HepG2 (cell line): ENCODE measurements at regions not wholly inside any gene's neighbourhood (a gene's known extent, or its start where the extent isn't known, plus 50 kb on each side); places are given as distances from the start of the nearest gene placed in this dataset.

ENCODE experiments used
- ATAC-seq: fragments of 200-7000 bp; cut with Tn5 transposase; 3 replicates; pipeline ENCODE4 v1.9.1; 2020; ENCODE audit warnings: mild to moderate bottlenecking, moderate library complexity
- BruUV-seq: library from RNA; stranded (reverse); fragments of 400-500 nt; replicated peaks from 2 replicates; lab custom pipeline; 2021; lab: Mats Ljungman, UMichigan
- CTCF ChIA-PET: fragments of 300-600 bp; formaldehyde crosslinking; extraction: SDS; loops from one replicate; lab custom pipeline; 2021; ENCODE audit warnings: low total read pairs, inconsistent platforms, low intra/inter-chr PET ratio; lab: Yijun Ruan, JAX
- POLR2A ChIA-PET: fragments of 350-600 bp; sonication (Branson Sonifier 250); formaldehyde crosslinking; loops from one replicate; lab custom pipeline; 2020; ENCODE audit warnings: antibody characterized with exemption, inconsistent platforms; lab: Yijun Ruan, JAX
- DNase-seq: peaks from one replicate; pipeline ENCODE4 v3.0.0-alpha.2; 2015; ENCODE audit warnings: low spot score
- FAIRE-seq: peaks from 3 replicates; lab custom pipeline; 2011; peaks lifted over from hg19 to GRCh38; lab: Jason Lieb, UNC
- H2AFZ ChIP-seq: one replicate; pipeline ENCODE4 v1.6.1; 2011; ENCODE audit warnings: low read length, inconsistent platforms
- H3K27ac ChIP-seq: fragments of 300-600 bp; 3 replicates; pipeline ENCODE4 v1.8.0; 2011; ENCODE audit warnings: mixed run types, mild to moderate bottlenecking, mixed read lengths, low read length, inconsistent platforms; ENCODE audit not compliant: insufficient read depth; ENCODE audit errors: extremely low read length
- H3K27me3 ChIP-seq, 2 experiments: fragments of 200-600 bp in 1 of 2; 2 replicates in 1 of 2; 3 replicates in 1 of 2; pipeline versions ENCODE4 v1.6.0 to v1.8.0; 2011; ENCODE audit warnings: low read length in 2 of 2, mild to moderate bottlenecking in 2 of 2, moderate library complexity in 2 of 2, inconsistent platforms in 1 of 2; ENCODE audit not compliant: insufficient read depth in 2 of 2, control insufficient read depth in 1 of 2
- H3K36me3 ChIP-seq, 2 experiments: fragments of 200-600 bp in 1 of 2; replicated peaks in 1 of 2; 2 replicates in 1 of 2; 3 replicates in 1 of 2; pipeline versions ENCODE4 v1.5.1 to v1.8.0; 2011; ENCODE audit warnings: low read length in 2 of 2, inconsistent platforms in 1 of 2; ENCODE audit not compliant: insufficient read depth in 2 of 2, control insufficient read depth in 1 of 2
- H3K4me1 ChIP-seq: 2 replicates; pipeline ENCODE4 v1.5.1; 2012; ENCODE audit warnings: low read length, inconsistent platforms; ENCODE audit not compliant: insufficient read depth
- H3K4me2 ChIP-seq: 2 replicates; pipeline ENCODE4 v1.6.0; 2011; ENCODE audit warnings: low read depth, low read length, inconsistent platforms
- H3K4me3 ChIP-seq, 3 experiments: fragments of 200-600 bp in 1 of 3; sonication (generic), shearing (Covaris generic) in 1 of 3; replicated peaks in 1 of 3; 2 replicates each; pipeline ENCODE4 v1.5.1; 2011 to 2016; ENCODE audit warnings: low read length in 3 of 3, inconsistent platforms in 2 of 3, low read depth in 2 of 3, mild to moderate bottlenecking in 2 of 3, control low read depth in 1 of 3, mixed read lengths in 1 of 3; ENCODE audit not compliant: insufficient read depth in 1 of 3
- H3K79me2 ChIP-seq: one replicate; pipeline ENCODE4 v1.6.1; 2011; ENCODE audit warnings: low read length, inconsistent platforms; ENCODE audit not compliant: insufficient read depth
- H3K9ac ChIP-seq: 2 replicates; pipeline ENCODE4 v1.6.0; 2011; ENCODE audit warnings: mild to moderate bottlenecking, low read depth, low read length, inconsistent platforms; ENCODE audit not compliant: insufficient read depth
- H3K9me3 ChIP-seq: 2 replicates; pipeline ENCODE4 v1.5.1; 2012; ENCODE audit warnings: mild to moderate bottlenecking, low read length
- H4K20me1 ChIP-seq: 2 replicates; pipeline ENCODE4 v1.6.0; 2011; ENCODE audit warnings: inconsistent platforms, mild to moderate bottlenecking, low read length, moderate library complexity; ENCODE audit not compliant: insufficient read depth
- LBX2 ChIP-seq: sonication (generic); formaldehyde crosslinking; IDR thresholded peaks from 2 replicates; pipeline ENCODE4 v1.5.0; 2020; ENCODE audit warnings: missing genetic modification reagents, mild to moderate bottlenecking, borderline replicate concordance
- RARG ChIP-seq: sonication (generic); formaldehyde crosslinking; IDR thresholded peaks from 2 replicates; pipeline ENCODE4 v1.4.0; 2020; ENCODE audit warnings: low read depth, mild to moderate bottlenecking, missing genetic modification reagents
- YY1 ChIP-seq: IDR thresholded peaks from 2 replicates; pipeline ENCODE4 v1.6.1; 2011; ENCODE audit warnings: low read length, low read depth, moderate library complexity, mild to moderate bottlenecking; ENCODE audit not compliant: insufficient read depth, insufficient replicate concordance
- ZBTB3 ChIP-seq: sonication (generic); formaldehyde crosslinking; IDR thresholded peaks from 2 replicates; pipeline ENCODE4 v1.4.0; 2020; ENCODE audit warnings: low read depth, mild to moderate bottlenecking, moderate library complexity, missing genetic modification reagents, borderline replicate concordance
- ZNF282 ChIP-seq: fragments of 450-650 bp; IDR thresholded peaks from 2 replicates; pipeline ENCODE4 v1.6.1; 2018; ENCODE audit not compliant: partially characterized antibody
- ZNF296 ChIP-seq: sonication (generic); formaldehyde crosslinking; conservative IDR thresholded peaks from 2 replicates; pipeline ENCODE4 v1.5.0; 2020; ENCODE audit warnings: mild to moderate bottlenecking, missing genetic modification reagents
- ZNF547 ChIP-seq: sonication (generic); formaldehyde crosslinking; IDR thresholded peaks from 2 replicates; pipeline ENCODE4 v1.5.1; 2020; ENCODE audit warnings: mild to moderate bottlenecking, missing genetic modification reagents
- ZSCAN9 ChIP-seq: IDR thresholded peaks from 2 replicates; pipeline ENCODE4 v1.6.1; 2016; ENCODE audit warnings: borderline replicate concordance
- WGBS: methylation state at CpG from one replicate; pipeline ENCODE4 v1.1.6; 2017; ENCODE audit warnings: low lambda C conversion rate; 5-methylcytosine and 5-hydroxymethylcytosine counted together
- in situ Hi-C: cut with HindIII; loops from 2 replicates; pipeline ENCODE4 v1.10.0; 2017; ENCODE audit warnings: low pct_unique_long_range_greater_than_20kb; ENCODE audit not compliant: extremely low pct_ligation_motif_present
- intact Hi-C: fragments of 100-400 bp; cut with micrococcal nuclease; formaldehyde crosslinking; loops from one replicate; pipeline ENCODE4 v1.10.0; 2022; ENCODE audit not compliant: unreplicated experiment
- TF ChIP-seq, protein P1 (sequence below): sonication (generic); formaldehyde crosslinking; IDR thresholded peaks from 2 replicates; pipeline ENCODE4 v1.4.0; 2020; ENCODE audit warnings: mild to moderate bottlenecking, missing genetic modification reagents
- TF ChIP-seq, protein P2 (sequence below): sonication (generic); formaldehyde crosslinking; IDR thresholded peaks from one replicate; pipeline ENCODE4 v1.5.1; 2020; ENCODE audit warnings: mild to moderate bottlenecking, missing genetic modification reagents; ENCODE audit errors: not compliant biosample characterization

GRCh38 chr17:72338304-72338703 lies 217.5 kb downstream of the SOX9 start (continued):
- TF ChIP-seq ZNF282 (no peak), ZBTB3 (0 out of 2 replicates have a peak, but pooled peaks have one; percentile 7)
- TF ChIP-seq, all 625 proteins: peak for 15

GRCh38 chr17:72338847-72339790 lies 218.3 kb downstream of the SOX9 start:
- ATAC-seq (peak; percentile 93), DNase-seq (peak; percentile 97), FAIRE-seq (peak; percentile 75)
- ChIA-PET POLR2A (interaction anchor here (0.6 to 4.9 kb wide), 32 partner anchors 14 to 658 kb away, joined by 3 to 53 read pairs (median 4); partner anchors contain the start of gene SOX9), CTCF (no interaction called here)
- WGBS: 20% methylated on average over 12 of the region's 12 CpGs
- intact Hi-C loops (loop anchor here (1.0 to 10.0 kb wide), 5 partner anchors 60 to 219 kb away; no protein-coding TSS in a partner anchor), in situ Hi-C loops (loop anchor here (5.0 kb wide), 1 partner anchor 63 kb away; no protein-coding TSS in a partner anchor)
- Histone ChIP-seq H3K4me2 (peak overlapping the region; percentile 61), H4K20me1 (no peaks in the 10 kb centered on the region), H2AFZ (no peak overlapping the region), H3K79me2 (no peaks in the 10 kb centered on the region), H3K27me3 (no peaks in the 10 kb centered on the region), H3K4me3 (peak overlapping the region in 1 of 3 experiments; percentile 40; a peak in 2 of 6 replicates), H3K36me3 (no peaks in the 10 kb centered on the region), H3K9ac (peak overlapping the region; percentile 69), H3K4me1 (peaks cover 55% of the 10 kb centered on the region), H3K27ac (peak overlapping the region; percentile 81), H3K9me3 (no peaks in the 10 kb centered on the region)
- BruUV-seq: TSS peak; percentile 97
- TF ChIP-seq, protein P1, sequence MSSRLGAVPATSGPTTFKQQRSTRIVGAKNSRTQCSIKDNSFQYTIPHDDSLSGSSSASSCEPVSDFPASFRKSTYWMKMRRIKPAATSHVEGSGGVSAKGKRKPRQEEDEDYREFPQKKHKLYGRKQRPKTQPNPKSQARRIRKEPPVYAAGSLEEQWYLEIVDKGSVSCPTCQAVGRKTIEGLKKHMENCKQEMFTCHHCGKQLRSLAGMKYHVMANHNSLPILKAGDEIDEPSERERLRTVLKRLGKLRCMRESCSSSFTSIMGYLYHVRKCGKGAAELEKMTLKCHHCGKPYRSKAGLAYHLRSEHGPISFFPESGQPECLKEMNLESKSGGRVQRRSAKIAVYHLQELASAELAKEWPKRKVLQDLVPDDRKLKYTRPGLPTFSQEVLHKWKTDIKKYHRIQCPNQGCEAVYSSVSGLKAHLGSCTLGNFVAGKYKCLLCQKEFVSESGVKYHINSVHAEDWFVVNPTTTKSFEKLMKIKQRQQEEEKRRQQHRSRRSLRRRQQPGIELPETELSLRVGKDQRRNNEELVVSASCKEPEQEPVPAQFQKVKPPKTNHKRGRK: no peak
- TF ChIP-seq ZNF296 (no peak), RARG (no peak), ZSCAN9 (0 out of 2 replicates have a peak, but pooled peaks have one; percentile 8), LBX2 (CRISPR knock-in tag) (no peak), YY1 (no peak), ZNF547 (CRISPR knock-in tag) (no peak)
- TF ChIP-seq, protein P2, sequence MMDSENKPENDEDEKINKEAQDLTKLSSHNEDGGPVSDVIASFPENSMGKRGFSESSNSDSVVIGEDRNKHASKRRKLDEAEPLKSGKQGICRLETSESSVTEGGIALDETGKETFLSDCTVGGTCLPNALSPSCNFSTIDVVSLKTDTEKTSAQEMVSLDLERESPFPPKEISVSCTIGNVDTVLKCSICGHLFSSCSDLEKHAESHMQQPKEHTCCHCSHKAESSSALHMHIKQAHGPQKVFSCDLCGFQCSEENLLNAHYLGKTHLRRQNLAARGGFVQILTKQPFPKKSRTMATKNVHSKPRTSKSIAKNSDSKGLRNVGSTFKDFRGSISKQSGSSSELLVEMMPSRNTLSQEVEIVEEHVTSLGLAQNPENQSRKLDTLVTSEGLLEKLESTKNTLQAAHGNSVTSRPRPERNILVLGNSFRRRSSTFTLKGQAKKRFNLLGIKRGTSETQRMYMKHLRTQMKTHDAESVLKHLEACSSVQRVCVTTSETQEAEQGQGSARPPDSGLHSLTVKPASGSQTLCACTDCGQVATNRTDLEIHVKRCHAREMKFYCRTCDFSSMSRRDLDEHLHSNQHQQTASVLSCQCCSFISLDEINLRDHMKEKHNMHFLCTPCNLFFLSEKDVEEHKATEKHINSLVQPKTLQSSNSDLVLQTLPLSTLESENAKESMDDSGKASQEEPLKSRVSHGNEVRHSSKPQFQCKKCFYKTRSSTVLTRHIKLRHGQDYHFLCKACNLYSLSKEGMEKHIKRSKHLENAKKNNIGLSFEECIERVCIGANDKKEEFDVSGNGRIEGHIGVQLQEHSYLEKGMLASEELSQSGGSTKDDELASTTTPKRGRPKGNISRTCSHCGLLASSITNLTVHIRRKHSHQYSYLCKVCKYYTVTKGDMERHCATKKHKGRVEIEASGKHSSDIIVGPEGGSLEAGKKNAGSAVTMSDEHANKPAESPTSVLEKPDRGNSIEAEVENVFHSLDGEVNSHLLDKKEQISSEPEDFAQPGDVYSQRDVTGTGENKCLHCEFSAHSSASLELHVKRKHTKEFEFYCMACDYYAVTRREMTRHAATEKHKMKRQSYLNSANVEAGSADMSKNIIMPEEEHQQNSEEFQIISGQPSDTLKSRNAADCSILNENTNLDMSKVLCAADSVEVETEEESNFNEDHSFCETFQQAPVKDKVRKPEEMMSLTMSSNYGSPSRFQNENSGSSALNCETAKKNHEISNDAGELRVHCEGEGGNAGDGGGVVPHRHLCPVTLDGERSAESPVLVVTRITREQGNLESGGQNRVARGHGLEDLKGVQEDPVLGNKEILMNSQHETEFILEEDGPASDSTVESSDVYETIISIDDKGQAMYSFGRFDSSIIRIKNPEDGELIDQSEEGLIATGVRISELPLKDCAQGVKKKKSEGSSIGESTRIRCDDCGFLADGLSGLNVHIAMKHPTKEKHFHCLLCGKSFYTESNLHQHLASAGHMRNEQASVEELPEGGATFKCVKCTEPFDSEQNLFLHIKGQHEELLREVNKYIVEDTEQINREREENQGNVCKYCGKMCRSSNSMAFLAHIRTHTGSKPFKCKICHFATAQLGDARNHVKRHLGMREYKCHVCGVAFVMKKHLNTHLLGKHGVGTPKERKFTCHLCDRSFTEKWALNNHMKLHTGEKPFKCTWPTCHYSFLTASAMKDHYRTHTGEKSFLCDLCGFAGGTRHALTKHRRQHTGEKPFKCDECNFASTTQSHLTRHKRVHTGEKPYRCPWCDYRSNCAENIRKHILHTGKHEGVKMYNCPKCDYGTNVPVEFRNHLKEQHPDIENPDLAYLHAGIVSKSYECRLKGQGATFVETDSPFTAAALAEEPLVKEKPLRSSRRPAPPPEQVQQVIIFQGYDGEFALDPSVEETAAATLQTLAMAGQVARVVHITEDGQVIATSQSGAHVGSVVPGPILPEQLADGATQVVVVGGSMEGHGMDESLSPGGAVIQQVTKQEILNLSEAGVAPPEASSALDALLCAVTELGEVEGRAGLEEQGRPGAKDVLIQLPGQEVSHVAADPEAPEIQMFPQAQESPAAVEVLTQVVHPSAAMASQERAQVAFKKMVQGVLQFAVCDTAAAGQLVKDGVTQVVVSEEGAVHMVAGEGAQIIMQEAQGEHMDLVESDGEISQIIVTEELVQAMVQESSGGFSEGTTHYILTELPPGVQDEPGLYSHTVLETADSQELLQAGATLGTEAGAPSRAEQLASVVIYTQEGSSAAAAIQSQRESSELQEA (CRISPR knock-in tag): no peak
